ENCODE measurements at regions not wholly inside any gene's neighbourhood (a gene's known extent, or its start where the extent isn't known, plus 50 kb on each side); places are given as distances from the start of the nearest gene placed in this dataset.
"Not testable (repeated sequence)": the region's sequence is repeated elsewhere in the genome, so short reads cannot be mapped to it uniquely, and the experiment has no call there.

GRCh38 chr9:73412874-73413273, 261.2 kb downstream of the ANXA1 start:
- Histone ChIP-seq H3K4me3 (no peak overlapping the region), H3K36me3 (replicated peaks in 1 of 2; ENCODE audit: insufficient read depth in 1 of 2, low read depth in 2 of 2) (no peaks in the 10 kb centered on the region), H3K9me3 (no peaks in the 10 kb centered on the region), H3K27me3 (no peaks in the 10 kb centered on the region), H3K4me1 (no peaks in the 10 kb centered on the region), H3K27ac (no peak overlapping the region)
- DNase-seq (no peak), ATAC-seq (no peak)
- TF ChIP-seq POLR2A (IDR thresholded peaks at IDR 0.05) (no peak), CTCF (IDR thresholded peaks at IDR 0.05) (no peak)
- intact Hi-C loops (cut with DNase I): no loop called here

GRCh38 chr9:73423891-73424290, 272.2 kb downstream of the ANXA1 start:
- H3K4me3 ChIP-seq: no peak overlapping the region
- H3K4me1 ChIP-seq: no peaks in the 10 kb centered on the region
- no peaks in the 10 kb centered on the region for H3K9me3 ChIP-seq
- TF ChIP-seq POLR2A (IDR thresholded peaks at IDR 0.05) (no peak), CTCF (IDR thresholded peaks at IDR 0.05) (no peak)
- ATAC-seq: no peak
- H3K36me3 ChIP-seq (replicated peaks in 1 of 2; ENCODE audit: insufficient read depth in 1 of 2, low read depth in 2 of 2): no peaks in the 10 kb centered on the region
- WGBS, 2 donors: 30 to 50% methylated on average over 1 of the region's 1 CpG
- intact Hi-C loops (cut with DNase I): no loop called here
- no peak overlapping the region for H3K27ac ChIP-seq
- no peak for DNase-seq
- no peaks in the 10 kb centered on the region for H3K27me3 ChIP-seq

DNA sequence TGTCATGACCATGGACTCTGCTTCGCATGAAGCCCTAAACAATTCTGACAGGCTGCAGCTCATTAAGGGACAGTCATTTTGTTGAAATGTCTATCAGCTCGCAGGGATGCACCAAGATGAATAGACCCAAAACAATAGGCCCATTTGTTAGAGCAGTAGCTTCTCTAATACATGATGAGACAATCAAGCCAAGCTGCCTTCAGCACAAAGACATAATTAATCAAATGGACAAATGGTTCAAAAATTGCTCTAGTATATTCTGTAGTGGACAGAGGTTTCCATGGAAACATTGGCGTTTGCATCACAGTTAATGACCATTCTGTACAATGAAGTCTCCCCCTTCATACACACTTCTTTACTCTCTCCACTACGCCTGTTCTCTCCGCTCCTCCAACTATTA, 274.6 kb downstream of the ANXA1 start:
- WGBS, 2 donors: 17 to 23% methylated on average over 5 of the region's 5 CpGs
- Histone ChIP-seq H3K9me3 (no peaks in the 10 kb centered on the region), H3K4me1 (no peaks in the 10 kb centered on the region), H3K36me3 (replicated peaks in 1 of 2; ENCODE audit: insufficient read depth in 1 of 2, low read depth in 2 of 2) (no peaks in the 10 kb centered on the region), H3K4me3 (no peak overlapping the region), H3K27ac (no peak overlapping the region), H3K27me3 (no peaks in the 10 kb centered on the region)
- ATAC-seq: no peak
- intact Hi-C loops (cut with DNase I): no loop called here
- no peak for DNase-seq
- TF ChIP-seq CTCF (IDR thresholded peaks at IDR 0.05) (no peak), POLR2A (IDR thresholded peaks at IDR 0.05) (no peak)

GRCh38 chr9:73434826-73435225, 283.2 kb downstream of the ANXA1 start:
- no peak for ATAC-seq
- H3K27me3 ChIP-seq: no peaks in the 10 kb centered on the region
- no peaks in the 10 kb centered on the region for H3K4me1 ChIP-seq
- WGBS, 2 donors: 60 to 61% methylated on average over 2 of the region's 2 CpGs
- H3K36me3 ChIP-seq (replicated peaks in 1 of 2; ENCODE audit: insufficient read depth in 1 of 2, low read depth in 2 of 2): no peaks in the 10 kb centered on the region
- intact Hi-C loops (cut with DNase I): no loop called here
- no peak overlapping the region for H3K4me3 ChIP-seq
- TF ChIP-seq CTCF (IDR thresholded peaks at IDR 0.05): no peak
- no peak for TF ChIP-seq POLR2A (IDR thresholded peaks at IDR 0.05)
- no peak overlapping the region for H3K27ac ChIP-seq
- DNase-seq: no peak
- H3K9me3 ChIP-seq: no peaks in the 10 kb centered on the region

DNA sequence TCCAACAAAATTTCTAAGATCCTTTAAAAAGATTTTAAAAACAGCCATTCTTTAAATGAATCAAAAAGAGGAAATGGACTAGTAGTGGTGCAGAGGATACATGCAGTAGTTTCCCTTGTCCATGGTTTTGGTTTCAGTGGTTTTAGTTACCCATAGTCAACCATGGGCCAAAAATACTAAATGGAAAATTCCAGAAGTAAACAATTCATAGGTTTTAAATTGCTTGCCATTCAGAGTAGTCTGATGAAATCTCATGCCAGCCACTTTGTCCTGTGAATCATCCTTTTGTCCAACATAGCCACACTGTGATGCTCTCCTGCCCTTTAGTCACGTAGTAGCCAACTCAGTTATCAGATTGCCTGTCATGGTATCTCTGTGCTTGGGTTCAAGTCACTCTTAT, 286.1 kb downstream of the ANXA1 start:
- no peak for TF ChIP-seq POLR2A (IDR thresholded peaks at IDR 0.05)
- no peak for TF ChIP-seq CTCF (IDR thresholded peaks at IDR 0.05)
- Histone ChIP-seq H3K4me1 (no peaks in the 10 kb centered on the region), H3K27ac (no peak overlapping the region), H3K4me3 (no peak overlapping the region), H3K9me3 (no peaks in the 10 kb centered on the region), H3K27me3 (no peaks in the 10 kb centered on the region), H3K36me3 (replicated peaks in 1 of 2; ENCODE audit: insufficient read depth in 1 of 2, low read depth in 2 of 2) (no peaks in the 10 kb centered on the region)
- no peak for DNase-seq
- 19 to 20% methylated on average over 1 of the region's 1 CpG for WGBS, 2 donors
- intact Hi-C loops (cut with DNase I): no loop called here
- no peak for ATAC-seq

- H3K27ac ChIP-seq; H3K36me3 ChIP-seq (replicated peaks in 1 of 2; ENCODE audit: insufficient read depth in 1 of 2, low read depth in 2 of 2); ATAC-seq; H3K27me3 ChIP-seq; H3K4me3 ChIP-seq; H3K9me3 ChIP-seq; DNase-seq; intact Hi-C loops (cut with DNase I); H3K4me1 ChIP-seq: not testable (repeated sequence)
- WGBS, 2 donors: 67 to 74% methylated on average over 6 of the region's 6 CpGs
Measured at GRCh38 chr9:73439839-73440238, 288.2 kb downstream of the ANXA1 start.

Data from body of pancreas (tissue), 4 donors.